SK-N-MC (cell line): ENCODE measurements at regions not wholly inside any gene's neighbourhood (a gene's known extent, or its start where the extent isn't known, plus 50 kb on each side); places are given as distances from the start of the nearest gene placed in this dataset.
"Not testable (repeated sequence)": the region's sequence is repeated elsewhere in the genome, so short reads cannot be mapped to it uniquely, and the experiment has no call there.

ENCODE experiments used
- EZH2 ChIP-seq: fragments of 200-600 bp; sonication (generic); IDR thresholded peaks from one replicate; pipeline ENCODE4 v1.6.1; 2017; ENCODE audit warnings: antibody characterized with exemption
- POLR2AphosphoS5 ChIP-seq: IDR thresholded peaks from 2 replicates; pipeline ENCODE4 v1.6.1; 2012; ENCODE audit warnings: mild to moderate bottlenecking, low read depth, low read length, borderline replicate concordance

DNA sequence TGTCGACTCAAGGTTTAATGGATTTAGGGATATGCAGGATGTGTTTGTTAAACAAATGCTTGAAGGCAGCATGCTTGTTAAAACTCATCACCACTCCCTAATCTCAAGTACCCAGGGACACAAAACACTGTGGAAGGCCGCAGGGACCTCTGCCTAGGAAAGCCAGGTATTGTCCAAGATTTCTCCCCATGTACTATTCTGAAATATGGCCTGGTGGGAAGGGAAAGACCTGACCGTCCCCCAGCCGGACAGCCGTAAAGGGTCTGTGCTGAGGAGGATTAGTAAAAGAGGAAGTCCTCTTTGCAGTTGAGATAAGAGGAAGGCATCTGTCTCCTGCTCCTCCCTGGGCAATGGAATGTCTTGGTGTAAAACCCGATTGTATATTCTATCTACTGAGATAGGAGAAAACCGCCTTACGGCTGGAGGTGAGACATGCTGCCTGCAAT is 85.3 kb upstream of the ZNF322 start:
- not testable (repeated sequence) for TF ChIP-seq EZH2, POLR2AphosphoS5
